Stimulated activated CD4-positive, alpha-beta T cell treated with anti-CD3 and anti-CD28 coated beads, Interleukin-2, amount 100 ng/mL, for 48 hours (primary cell): ENCODE measurements at regions not wholly inside any gene's neighbourhood (a gene's known extent, or its start where the extent isn't known, plus 50 kb on each side); places are given as distances from the start of the nearest gene placed in this dataset.
"Not testable (repeated sequence)": the region's sequence is repeated elsewhere in the genome, so short reads cannot be mapped to it uniquely, and the experiment has no call there.

Experiments
- DNase-seq, 2 donors: peaks; one replicate each; pipeline ENCODE4 v3.0.0-alpha.2; 2020

DNA sequence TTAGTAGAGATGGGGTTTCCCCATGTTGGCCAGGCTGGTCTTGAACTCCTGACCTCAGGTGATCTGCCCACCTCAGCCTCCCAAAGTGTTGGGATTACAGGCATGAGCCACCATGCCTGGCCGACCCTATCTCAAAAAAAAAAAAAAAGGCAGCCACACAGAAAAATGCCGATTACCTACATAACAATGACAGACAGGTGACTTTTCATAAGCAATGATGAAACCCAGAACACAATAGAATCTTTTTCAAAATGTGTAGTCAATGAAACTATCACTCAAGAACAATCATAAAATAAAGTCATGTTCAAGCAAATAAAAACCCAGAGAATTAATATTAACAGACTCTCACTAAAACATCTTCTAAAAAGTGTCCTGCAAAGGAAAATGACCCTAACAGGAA lies 135.6 kb upstream of the MVB12B start:
- DNase-seq = not testable (repeated sequence)

DNA sequence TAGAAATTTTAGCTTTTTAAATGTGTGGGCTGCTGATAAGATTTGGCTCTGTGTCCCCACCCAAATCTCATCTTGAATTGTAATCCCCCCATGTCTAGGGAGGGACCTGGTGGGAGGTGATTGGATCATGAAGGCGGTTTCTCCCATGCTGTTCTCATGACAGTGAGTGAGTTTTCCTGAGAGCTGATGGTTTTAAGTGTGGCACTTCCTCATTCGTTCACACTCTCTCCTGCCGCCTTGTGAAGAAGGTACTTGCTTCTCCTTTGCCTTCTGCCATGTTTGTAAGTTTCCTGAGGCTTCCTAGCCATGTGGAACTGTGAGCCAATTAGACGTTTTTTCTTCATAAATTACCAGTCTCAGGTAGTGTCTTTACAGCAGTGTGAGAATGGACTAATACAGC lies 127.8 kb upstream of the MVB12B start:
- DNase-seq = no peak

DNA sequence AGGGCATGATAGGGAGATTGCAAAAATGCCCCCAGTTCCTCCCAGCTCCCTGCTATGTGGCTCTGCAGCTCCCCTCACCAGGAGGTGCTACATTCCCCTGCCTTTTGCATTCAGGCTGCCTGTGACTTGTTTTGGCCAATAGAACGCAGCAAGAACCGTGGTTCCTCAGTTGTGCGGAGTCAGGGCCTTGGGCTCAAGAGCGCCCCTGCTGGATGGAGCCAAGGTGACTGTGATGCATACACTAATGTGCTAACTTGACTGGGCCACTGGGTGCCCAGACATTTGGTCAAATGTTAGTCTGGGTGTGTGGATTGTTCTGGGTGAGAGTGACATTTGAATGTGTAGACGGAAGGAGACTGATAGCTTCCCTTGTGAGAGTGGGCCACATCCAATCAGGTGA lies 123.3 kb upstream of the MVB12B start:
- no peak for DNase-seq

DNA sequence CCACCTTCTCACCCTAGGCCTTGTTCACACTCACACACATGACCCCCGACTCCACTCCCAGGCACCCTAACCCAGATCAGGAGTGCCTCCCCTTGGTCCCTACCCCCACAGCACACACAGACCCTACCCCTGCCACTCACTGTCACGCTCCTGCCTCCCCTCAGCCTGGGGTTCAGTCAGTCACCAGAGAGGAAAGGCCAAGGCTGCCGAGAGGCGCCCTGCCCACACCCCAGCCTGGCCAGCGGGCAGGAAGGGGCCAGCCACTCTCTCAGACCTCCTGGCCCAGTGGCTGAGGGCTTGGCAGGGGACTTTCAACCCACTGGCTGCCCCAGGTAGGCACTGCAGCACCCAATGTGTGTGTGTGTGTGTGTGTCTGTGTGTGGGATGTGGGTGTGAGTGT lies 122.4 kb upstream of the MVB12B start:
- no peak for DNase-seq

DNA sequence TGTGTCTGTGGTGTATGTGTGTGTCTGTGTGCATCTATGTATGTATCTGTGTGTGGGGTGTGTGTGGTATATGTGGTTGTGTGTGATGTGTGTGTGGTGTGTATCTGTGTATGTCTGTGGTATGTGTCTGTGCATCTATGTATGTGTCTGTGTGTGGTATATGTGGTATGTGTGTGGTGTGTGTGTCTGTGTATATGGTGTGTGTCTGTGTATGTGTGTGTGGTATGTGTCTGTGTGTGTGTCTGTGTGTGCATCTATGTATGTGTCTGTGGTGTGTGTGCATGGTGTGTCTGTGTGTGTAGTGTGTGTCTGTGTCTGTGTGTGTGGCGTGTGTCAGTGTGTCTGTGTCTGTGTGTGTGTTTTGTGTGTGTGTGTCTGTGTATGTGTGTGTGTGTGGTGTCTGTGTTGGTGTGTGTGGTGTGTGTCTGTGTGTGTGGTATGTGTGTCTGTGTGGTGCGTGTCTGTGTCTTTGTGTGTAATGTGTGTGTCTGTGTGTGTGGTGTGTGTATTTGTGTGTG lies 121.9 kb upstream of the MVB12B start:
- no peak for DNase-seq

DNA sequence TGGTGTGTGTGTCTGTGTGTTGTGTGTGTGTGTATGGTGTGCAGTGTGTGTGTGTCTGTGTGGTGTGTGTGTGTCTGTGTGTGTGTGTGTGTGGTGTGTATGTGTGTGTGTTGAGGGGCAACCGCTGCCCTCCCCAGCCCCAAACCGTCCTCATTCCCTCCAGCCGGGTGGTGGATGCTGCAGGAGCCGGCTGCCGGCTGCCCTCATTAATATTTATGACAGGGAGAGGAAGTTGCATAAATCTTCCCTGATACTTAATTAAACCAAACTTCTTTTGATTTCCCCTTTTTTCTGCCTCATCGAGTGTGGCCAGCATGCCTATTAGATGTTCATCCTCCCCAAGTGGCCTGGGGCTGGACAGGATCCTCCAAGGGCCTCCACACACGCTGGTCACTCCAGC lies 121.4 kb upstream of the MVB12B start:
- DNase-seq = no peak

DNA sequence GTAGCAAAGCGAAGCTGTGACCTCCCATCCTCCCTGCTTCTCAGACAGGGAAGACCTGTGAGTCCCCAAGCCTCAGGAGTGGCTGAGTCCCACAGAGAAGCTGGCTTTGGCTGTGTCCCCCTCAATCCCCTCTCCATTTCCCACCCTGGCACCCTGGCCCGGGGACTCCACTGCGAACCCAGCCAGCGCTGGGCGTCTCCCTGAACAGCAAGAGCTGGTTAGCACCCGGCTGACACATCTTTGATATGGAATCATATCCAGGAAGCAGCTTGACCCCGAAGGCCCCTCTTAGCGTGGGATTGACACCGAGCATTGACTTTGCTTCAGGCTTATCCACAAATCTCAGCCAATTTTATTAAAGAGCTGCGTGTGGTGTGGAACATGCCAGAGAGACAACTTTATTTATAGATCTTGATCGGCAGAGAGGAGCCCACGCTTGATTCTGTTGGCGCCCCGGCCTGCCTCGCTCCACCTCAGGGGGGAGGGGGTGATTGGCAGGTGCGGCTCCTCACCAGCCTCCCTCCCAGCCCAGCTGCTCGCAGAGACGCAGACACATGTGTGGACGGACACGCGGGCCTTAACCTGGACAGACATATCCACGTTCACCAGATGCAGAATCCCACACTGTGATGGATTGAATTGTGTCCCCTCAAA lies 120.7 kb upstream of the MVB12B start:
- DNase-seq = no peak

DNA sequence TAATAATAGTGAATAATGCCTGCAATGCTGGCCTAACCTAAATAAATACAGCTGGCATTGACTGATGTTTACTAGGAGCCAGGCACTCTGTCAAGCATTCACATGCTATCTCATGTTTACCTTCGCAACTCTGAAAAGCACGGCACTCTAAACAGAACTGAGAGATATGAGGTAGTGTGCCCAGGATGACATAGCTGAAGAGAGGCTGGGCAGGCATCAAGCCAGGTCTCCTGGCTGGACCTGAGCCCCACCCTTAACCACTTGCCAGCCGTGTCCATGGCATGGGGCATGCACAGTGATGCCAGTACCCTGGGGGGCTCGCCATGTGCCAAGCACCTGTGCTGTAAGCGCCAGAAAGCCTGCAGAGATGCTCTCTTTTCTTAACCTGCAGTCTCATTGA lies 119.4 kb upstream of the MVB12B start:
- no peak for DNase-seq

DNA sequence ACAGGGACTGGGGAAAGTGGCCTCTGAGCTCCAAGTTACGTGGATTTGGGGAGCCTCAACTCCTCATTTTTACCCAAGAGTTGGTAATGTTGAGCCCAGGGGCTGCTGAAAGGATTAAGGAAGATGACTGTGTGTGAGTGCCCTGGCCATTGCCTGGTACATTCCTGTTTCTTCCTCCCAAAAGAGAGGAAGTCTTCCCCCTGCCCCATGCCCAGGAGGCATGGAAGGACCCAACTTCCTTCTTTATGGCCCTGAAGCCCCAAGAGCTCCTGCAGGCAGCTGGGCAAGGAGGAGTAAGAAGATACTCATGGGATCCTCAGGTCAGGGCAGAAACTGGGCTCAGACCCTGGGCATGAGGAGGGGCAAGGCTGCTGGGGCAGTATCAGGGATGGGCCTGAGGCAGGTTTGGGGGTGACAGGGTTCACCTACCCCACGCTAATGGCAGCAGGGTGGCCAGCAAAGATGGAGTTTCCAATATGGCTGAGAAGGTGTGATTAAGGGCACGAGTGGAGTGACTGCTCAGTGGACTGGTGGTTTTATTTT lies 118.3 kb upstream of the MVB12B start:
- DNase-seq = no peak

DNA sequence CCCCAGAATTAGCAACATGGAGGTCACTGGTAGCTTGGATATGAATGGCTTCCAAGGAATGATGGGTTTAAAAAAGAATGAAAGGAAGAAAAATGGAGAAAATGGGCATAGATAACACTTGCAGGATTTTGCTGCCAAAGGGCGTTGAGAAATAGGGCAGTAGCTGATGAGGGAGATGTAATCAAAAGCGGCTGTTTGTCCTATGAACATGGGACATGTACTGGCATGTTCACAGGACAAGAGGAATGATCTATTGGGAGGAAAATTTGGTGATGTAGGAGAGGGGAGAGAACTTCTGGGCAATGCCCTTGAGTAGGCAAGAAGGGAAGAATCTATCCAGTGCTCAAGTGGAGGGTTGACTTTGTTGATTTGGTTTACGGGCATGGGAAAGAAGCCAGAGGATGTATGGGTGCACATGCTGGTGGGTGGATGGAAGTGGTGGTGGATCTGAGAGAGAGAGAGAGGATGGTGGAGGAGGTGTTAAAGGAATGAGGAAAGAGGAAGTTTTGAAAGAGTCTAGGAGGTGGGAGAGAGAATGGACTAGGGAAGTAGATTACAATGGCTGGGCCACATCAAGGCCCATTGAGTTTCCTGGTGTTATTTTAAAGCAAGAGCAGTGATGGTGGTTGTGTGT lies 115.1 kb upstream of the MVB12B start:
- no peak for DNase-seq

DNA sequence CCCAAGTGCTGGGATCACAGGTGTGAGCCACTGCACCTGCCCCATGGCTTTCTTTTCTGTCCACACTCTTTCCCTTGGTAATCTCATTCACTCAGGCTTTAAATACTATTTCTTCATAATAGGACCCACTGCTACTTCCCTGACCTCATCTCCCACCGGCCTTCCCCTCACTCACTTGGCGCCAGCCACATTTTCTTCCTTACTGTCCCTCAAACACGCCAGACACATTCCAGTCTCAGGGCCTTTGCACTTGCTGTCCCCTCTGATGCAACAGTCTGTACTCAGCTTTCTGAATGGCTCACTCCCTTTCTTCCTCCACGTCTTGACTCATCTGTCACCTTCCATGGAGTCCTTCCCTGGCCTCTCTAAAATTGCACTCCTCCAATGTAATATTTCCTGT lies 111.1 kb upstream of the MVB12B start:
- no peak for DNase-seq

DNA sequence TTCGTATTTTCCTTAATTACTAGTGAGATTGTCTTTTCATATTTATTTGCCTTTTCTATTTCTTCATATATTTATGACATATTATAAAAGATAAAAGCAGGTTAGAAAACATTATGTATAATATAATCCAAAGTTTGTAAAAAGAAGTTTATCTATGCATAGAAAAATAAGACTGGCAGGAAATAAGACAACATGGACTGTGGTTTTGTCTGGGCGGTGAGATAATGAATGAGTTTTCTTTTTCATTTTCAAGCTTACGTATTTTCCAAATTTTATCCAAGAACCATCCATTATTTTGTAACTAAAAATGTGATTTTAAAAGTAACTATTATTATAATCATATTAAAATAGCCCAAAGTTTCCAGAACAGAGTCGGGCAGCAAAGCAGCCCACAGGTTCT lies 109.8 kb upstream of the MVB12B start:
- DNase-seq = no peak

DNA sequence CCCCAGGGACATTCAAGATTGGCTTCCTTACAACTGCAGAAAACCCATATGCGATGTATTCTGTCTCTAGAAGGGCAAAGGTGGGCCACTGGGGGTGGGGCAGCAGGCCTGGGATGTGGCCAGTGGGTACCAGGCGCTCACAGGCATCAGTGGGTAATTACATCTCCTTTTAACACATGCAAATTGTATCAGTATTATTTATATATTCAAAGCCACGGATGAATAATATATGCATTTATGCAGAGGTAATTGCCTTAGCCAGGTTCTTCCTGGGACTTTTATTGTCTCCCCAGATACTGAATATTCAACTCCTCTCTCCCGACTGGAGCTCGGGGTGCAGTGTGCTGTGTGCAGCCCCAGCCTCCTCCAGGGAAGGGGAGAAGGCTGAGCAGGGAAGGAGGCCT lies 109.4 kb upstream of the MVB12B start:
- no peak for DNase-seq

DNA sequence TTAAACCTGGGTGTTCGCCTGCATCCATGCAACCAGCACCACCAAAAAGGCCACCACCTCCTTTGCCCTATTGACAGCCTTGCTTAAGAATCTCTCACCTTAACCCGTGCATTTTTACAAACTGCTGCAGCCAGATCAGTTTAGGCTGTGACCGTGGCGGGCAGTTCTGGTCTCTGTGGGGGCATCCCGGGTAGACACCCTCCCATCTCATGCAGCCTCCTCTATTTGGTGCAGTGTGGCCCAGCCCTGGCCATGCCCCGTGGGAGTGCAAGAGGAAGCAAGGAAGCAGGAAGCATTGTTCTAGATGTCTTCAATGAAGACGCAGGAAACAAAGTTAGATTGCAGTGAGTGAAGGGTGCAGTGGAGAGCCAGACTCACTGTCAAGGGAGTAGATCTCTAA lies 108.8 kb upstream of the MVB12B start:
- no peak for DNase-seq

DNA sequence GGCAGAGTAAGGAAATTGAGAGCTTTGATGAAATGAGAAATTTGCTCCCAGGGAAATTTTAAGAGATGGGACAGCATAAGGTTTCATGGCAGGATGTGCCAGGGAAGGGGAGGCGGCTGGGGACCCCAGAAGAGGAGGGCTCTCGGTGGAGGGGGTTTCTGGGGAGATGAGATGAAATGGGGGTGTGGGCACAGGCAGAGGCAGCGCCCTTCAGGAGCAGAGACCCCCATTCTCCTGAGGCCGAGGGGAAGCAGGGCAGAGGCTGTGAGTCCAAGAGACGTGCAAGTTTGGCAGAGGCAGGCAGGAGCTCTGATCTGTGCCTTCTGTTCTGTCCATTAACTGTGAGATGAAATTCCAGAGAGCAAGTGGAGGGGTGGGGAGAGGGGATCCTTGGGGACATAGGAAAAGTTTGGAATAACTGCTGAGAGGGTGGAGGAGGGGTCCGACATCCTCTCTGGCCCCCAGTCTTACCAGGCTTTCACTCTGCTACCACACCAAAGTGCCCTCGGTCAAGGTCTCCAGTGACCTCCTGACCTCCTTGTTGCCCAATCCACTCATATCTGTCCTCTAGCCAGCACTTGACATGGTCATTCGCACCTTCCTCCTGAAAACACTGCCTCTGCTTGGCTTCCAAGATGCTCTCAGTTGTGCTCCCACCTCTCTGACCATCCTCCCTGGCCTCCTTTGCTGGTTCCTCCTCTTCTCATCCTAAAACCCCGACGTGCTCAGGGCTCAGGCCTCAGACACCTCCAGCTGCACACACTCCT lies 108.1 kb upstream of the MVB12B start:
- DNase-seq = no peak

DNA sequence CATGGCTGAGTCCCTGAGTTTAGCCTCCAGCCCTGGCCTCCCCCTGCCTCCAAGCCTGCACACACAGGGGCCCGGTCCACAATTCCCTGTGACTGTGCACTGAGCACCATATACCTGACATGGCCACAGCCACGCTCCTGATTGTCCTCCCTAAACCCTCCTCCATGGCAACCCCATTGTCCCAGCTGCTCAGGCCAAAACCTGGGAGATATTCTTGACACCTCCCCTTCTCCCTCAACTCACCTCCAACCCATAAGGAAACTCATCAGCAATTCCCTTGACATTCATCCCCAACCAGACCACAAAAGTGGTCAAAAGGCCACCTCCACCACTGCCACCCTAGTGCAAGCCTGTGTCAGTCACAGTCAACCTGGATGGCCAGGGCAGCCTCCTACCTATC lies 107.5 kb upstream of the MVB12B start:
- no peak for DNase-seq

DNA sequence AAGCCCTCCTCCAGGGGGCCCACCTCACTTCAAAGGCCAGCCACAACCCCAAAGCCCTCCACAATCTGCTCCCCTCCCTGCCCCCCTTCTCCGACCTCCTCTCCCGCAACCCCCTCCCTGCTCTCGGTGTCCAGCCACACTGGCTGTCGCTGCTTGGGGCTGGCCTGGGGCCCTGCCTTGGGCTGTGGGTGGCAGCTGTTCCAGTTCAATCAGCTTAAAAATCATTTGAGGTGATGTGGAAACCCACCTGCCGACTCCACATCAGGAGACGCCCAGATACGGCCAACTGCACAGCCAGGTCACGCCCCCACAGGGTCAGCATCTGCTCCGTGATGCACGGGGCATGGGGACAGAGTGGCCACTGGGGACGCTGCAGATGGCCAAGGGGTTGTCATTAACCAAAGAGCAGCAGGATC lies 107.0 kb upstream of the MVB12B start:
- no peak for DNase-seq

DNA sequence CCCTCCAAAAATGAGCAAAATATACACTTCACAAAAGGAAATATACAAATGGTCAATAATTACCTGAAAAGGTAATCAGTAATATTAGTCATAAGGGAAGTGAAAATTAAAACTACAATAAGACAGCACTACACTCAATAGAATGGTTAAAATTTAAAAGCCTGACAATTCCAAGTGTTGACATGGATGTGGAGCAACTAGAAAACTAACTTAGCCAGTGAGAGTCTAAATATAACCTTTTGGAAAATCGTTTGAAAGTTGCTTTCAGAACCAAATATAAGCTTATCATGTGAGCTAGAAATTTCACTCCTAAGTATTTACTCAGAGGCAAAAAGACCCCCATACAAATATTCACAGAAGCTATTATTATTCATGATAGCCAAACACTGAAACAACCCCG lies 105.1 kb upstream of the MVB12B start:
- DNase-seq = no peak

DNA sequence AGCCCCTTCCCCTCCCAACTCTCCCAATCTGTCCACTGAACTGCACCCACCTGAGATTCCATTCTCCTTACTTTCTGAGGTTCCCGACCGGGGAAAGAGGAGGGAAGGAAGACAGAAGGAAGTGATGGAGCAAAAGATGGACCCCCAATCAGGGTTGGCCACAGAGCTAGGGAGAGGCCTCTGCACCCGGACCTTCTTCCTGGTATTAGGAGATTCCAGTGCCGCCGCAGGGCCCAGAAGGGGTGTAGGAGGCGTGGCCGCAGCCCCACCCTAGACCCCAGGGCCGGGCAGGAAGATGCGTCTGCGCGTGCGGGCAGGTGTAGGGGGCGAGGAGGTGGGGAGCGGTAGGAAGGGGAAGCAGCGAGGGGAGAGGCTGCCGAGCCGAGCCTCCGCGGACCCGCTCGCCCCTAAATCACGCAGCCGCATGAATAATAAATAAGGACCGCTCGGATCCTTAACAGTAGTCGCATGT lies 104.2 kb upstream of the MVB12B start:
- DNase-seq = no peak

DNA sequence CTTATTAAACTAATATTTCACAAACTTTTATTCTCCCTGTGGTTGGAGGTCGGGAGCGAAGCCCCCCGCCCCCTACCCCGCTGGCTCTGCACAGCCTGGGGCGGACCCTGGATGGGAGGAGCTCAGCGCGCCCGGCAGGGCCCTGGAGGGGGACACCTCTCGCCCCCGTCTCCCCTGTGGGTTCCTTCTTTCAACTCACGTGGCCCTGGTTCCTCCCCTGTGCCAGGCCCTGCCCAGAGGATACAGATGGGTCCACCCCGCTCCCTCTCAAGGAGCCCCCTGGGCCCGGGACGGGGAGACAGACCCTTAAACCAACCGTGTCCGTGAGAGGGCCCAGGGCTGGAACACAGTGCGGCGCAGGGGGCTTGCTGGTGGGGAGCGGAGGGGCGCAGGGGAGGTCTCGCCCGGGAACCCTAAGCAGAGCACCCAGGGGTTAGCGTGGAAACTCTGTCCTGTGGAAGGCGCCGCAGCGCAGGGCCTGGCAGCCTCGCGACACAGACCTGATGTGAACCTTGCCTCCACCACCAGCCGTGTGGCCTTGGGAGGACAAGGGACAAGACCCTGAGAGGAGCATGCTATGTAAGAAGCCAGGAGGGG lies 103.7 kb upstream of the MVB12B start:
- DNase-seq = no peak

DNA sequence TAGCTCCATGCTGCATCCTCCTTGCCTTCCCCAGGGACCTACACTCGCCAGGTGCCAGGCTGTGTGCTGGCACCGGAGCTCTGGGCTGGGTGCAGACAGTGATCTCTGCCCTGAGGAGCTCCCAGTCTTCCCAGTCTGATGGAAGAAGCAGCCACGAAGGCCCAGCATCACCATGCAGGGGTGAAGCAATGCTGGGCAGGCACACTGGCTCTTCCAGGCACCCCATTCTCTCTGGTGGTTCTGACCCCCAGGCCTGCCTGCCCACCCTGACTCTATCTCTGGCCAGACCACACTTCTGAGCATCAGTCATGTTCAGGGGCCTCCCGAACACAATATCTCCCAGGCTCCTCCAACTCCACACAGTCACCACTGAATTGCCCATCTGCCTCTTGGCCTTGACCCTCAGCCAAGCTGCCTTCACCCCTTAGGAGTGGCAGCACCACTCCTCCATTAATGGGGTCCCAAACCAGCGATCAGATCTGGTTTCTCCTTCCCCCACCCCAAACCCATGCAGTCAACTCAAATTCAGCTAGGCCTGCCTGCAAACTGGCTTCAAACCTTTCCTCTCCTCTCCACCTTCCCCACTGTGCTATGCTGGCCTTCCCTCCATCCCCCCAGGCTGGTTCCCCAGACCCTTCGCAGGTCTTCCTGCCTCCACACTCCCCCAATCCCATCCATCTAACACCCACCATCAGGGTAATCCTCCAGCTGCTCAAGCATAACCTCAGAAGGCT lies 102.7 kb upstream of the MVB12B start:
- no peak for DNase-seq
